Astrocyte (in vitro differentiated cells and primary cell): ENCODE measurements at regions not wholly inside any gene's neighbourhood (a gene's known extent, or its start where the extent isn't known, plus 50 kb on each side); places are given as distances from the start of the nearest gene placed in this dataset.

Experiments used
- DNase-seq: peaks from one replicate; pipeline ENCODE4 v3.0.0-alpha.2; 2010; ENCODE audit warnings: low read depth
- FAIRE-seq: peaks from 2 replicates; lab custom pipeline; 2011; peaks lifted over from hg19 to GRCh38; lab: Jason Lieb, UNC
- H2AFZ ChIP-seq: 2 replicates; pipeline ENCODE4 v1.6.0; 2012; ENCODE audit warnings: low read depth, low read length, inconsistent platforms
- H3K27ac ChIP-seq: 2 replicates; pipeline ENCODE4 v1.5.1; 2011; ENCODE audit warnings: low read depth, low read length, inconsistent platforms
- H3K27me3 ChIP-seq: 2 replicates; pipeline ENCODE4 v1.6.0; 2011; ENCODE audit warnings: low read length, inconsistent platforms; ENCODE audit not compliant: insufficient read depth
- H3K36me3 ChIP-seq: 2 replicates; pipeline ENCODE4 v1.5.1; 2011; ENCODE audit warnings: low read length, inconsistent platforms; ENCODE audit not compliant: insufficient read depth
- H3K4me1 ChIP-seq: 2 replicates; pipeline ENCODE4 v1.5.1; 2011; ENCODE audit warnings: low read length, inconsistent platforms; ENCODE audit not compliant: insufficient read depth
- H3K4me2 ChIP-seq: 2 replicates; pipeline ENCODE4 v1.6.0; 2012; ENCODE audit warnings: low read length, inconsistent platforms
- H3K4me3 ChIP-seq: 2 replicates; pipeline ENCODE4 v1.5.1; 2011; ENCODE audit warnings: low read depth, mild to moderate bottlenecking, low read length, inconsistent platforms; ENCODE audit not compliant: insufficient read depth
- H3K79me2 ChIP-seq: 2 replicates; pipeline ENCODE4 v1.6.0; 2012; ENCODE audit warnings: mild to moderate bottlenecking, low read length, inconsistent platforms; ENCODE audit not compliant: insufficient read depth
- H3K9ac ChIP-seq: 2 replicates; pipeline ENCODE4 v1.6.0; 2012; ENCODE audit warnings: mild to moderate bottlenecking, low read length, inconsistent platforms
- H3K9me3 ChIP-seq: 2 replicates; pipeline ENCODE4 v1.5.1; 2012; ENCODE audit warnings: low read depth, mild to moderate bottlenecking, low read length, inconsistent platforms; ENCODE audit not compliant: insufficient read depth
- H4K20me1 ChIP-seq: 2 replicates; pipeline ENCODE4 v1.6.0; 2012; ENCODE audit warnings: low read length, inconsistent platforms; ENCODE audit not compliant: insufficient read depth
- H3K27ac Mint-ChIP-seq: one replicate; pipeline ENCODE4 v1.8.0; 2021; ENCODE audit warnings: mild to moderate bottlenecking, mixed read lengths; ENCODE audit not compliant: unreplicated experiment
- H3K27me3 Mint-ChIP-seq: one replicate; pipeline ENCODE4 v1.8.0; 2021; ENCODE audit warnings: low read depth, mixed read lengths; ENCODE audit not compliant: unreplicated experiment
- H3K36me3 Mint-ChIP-seq: one replicate; pipeline ENCODE4 v1.8.0; 2021; ENCODE audit warnings: low read depth, mixed read lengths; ENCODE audit not compliant: unreplicated experiment
- H3K4me1 Mint-ChIP-seq: one replicate; pipeline ENCODE4 v1.8.0; 2021; ENCODE audit warnings: low read depth, mixed read lengths; ENCODE audit not compliant: unreplicated experiment
- H3K4me3 Mint-ChIP-seq: one replicate; pipeline ENCODE4 v1.8.0; 2021; ENCODE audit warnings: mild to moderate bottlenecking, moderate library complexity, mixed read lengths; ENCODE audit not compliant: unreplicated experiment
- H3K9me3 Mint-ChIP-seq: one replicate; pipeline ENCODE4 v1.8.0; 2021; ENCODE audit warnings: mild to moderate bottlenecking, mixed read lengths; ENCODE audit not compliant: unreplicated experiment
- EZH2 ChIP-seq: IDR thresholded peaks from 2 replicates; pipeline ENCODE4 v1.6.1; 2012; ENCODE audit warnings: mild to moderate bottlenecking, low read length, inconsistent platforms; ENCODE audit not compliant: insufficient read depth
- TF ChIP-seq, protein P1 (sequence below): IDR thresholded peaks from 2 replicates; pipeline ENCODE4 v1.5.1; 2011; ENCODE audit warnings: low read depth, mild to moderate bottlenecking, inconsistent platforms, low read length, moderate library complexity; ENCODE audit not compliant: insufficient read depth

- Histone ChIP-seq H2AFZ (no peak overlapping the region), H3K9me3 (no peaks in the 10 kb centered on the region), H3K4me1 (no peaks in the 10 kb centered on the region), H3K9ac (no peak overlapping the region), H3K4me2 (no peak overlapping the region), H3K27me3 (no peaks in the 10 kb centered on the region), H4K20me1 (no peaks in the 10 kb centered on the region), H3K79me2 (no peaks in the 10 kb centered on the region), H3K27ac (no peak overlapping the region), H3K36me3 (no peaks in the 10 kb centered on the region), H3K4me3 (no peak overlapping the region)
- no peaks in the 10 kb centered on the region for H3K4me1 Mint-ChIP-seq
- H3K27ac Mint-ChIP-seq, result no peak overlapping the region
- no peak for DNase-seq
- H3K27me3 Mint-ChIP-seq, result peaks cover 5% of the 10 kb centered on the region
- no peak for TF ChIP-seq EZH2
- TF ChIP-seq, protein P1, sequence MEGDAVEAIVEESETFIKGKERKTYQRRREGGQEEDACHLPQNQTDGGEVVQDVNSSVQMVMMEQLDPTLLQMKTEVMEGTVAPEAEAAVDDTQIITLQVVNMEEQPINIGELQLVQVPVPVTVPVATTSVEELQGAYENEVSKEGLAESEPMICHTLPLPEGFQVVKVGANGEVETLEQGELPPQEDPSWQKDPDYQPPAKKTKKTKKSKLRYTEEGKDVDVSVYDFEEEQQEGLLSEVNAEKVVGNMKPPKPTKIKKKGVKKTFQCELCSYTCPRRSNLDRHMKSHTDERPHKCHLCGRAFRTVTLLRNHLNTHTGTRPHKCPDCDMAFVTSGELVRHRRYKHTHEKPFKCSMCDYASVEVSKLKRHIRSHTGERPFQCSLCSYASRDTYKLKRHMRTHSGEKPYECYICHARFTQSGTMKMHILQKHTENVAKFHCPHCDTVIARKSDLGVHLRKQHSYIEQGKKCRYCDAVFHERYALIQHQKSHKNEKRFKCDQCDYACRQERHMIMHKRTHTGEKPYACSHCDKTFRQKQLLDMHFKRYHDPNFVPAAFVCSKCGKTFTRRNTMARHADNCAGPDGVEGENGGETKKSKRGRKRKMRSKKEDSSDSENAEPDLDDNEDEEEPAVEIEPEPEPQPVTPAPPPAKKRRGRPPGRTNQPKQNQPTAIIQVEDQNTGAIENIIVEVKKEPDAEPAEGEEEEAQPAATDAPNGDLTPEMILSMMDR, result no peak
- no peaks in the 10 kb centered on the region for H3K36me3 Mint-ChIP-seq
- H3K4me3 Mint-ChIP-seq, result no peak overlapping the region
- no peaks in the 10 kb centered on the region for H3K9me3 Mint-ChIP-seq
- FAIRE-seq, result no peak
Measured at GRCh38 chr9:99516657-99517049, 294.6 kb downstream of the SEC61B start.

DNA sequence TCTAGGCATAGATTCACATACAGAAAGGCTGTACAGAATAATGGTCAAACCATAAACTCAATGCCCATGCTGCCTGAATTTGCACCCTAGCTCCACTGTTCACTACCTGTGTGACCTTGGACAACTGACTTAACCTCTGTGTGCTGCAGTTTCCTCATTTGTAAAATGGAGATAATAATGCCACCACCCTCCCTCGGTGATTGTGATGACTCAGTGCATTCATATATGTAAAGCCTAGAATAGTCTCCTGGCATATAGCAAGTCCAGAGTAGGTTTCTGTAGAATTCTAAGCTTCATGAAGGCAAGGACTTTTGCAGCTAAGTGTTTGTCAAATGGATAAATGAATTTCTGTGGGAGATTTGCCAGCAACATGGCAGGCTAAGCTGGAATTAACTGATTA is 297.8 kb upstream of the NR4A3 start:
- Mint-ChIP-seq H3K4me3 (no peak overlapping the region), H3K36me3 (no peaks in the 10 kb centered on the region), H3K27ac (no peak overlapping the region), H3K4me1 (no peaks in the 10 kb centered on the region), H3K9me3 (no peaks in the 10 kb centered on the region), H3K27me3 (no peaks in the 10 kb centered on the region)
- H3K9me3 ChIP-seq, result no peaks in the 10 kb centered on the region
- no peaks in the 10 kb centered on the region for H3K4me1 ChIP-seq
- FAIRE-seq (no peak), DNase-seq (no peak)
- no peaks in the 10 kb centered on the region for H3K79me2 ChIP-seq
- H4K20me1 ChIP-seq, result no peaks in the 10 kb centered on the region
- TF ChIP-seq EZH2, result no peak
- TF ChIP-seq, protein P1, result no peak
- no peak overlapping the region for H2AFZ ChIP-seq
- H3K27ac ChIP-seq, result no peak overlapping the region
- no peaks in the 10 kb centered on the region for H3K36me3 ChIP-seq
- no peak overlapping the region for H3K9ac ChIP-seq
- H3K4me2 ChIP-seq, result no peak overlapping the region
- no peak overlapping the region for H3K4me3 ChIP-seq
- no peaks in the 10 kb centered on the region for H3K27me3 ChIP-seq

DNA sequence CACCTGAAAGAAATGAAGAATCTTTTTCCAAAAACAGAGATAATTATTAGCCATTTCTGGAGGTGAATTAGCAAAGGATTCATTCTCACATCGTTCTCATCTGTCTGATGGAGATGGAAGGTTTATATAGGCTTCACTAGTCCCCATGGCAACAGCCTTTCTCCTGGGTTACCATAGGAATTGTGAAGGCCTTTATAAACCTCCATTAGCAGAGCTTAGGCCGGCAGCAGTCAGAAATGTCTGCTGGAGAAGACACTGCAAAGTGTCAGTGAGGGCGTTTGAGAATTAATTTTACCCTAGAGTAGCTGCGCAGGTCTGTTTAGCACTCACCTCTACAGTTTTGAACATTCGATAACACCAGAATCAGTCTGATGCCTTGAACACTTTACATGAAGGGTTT is 290.4 kb upstream of the NR4A3 start:
- no peaks in the 10 kb centered on the region for H4K20me1 ChIP-seq
- no peak overlapping the region for H3K27ac ChIP-seq
- H3K9ac ChIP-seq, result no peak overlapping the region
- no peak for DNase-seq
- Mint-ChIP-seq H3K27me3 (peaks cover 6% of the 10 kb centered on the region), H3K4me1 (no peaks in the 10 kb centered on the region), H3K27ac (no peak overlapping the region), H3K36me3 (no peaks in the 10 kb centered on the region), H3K9me3 (no peaks in the 10 kb centered on the region), H3K4me3 (no peak overlapping the region)
- H3K36me3 ChIP-seq, result no peaks in the 10 kb centered on the region
- H3K79me2 ChIP-seq, result no peaks in the 10 kb centered on the region
- no peak for FAIRE-seq
- H3K27me3 ChIP-seq, result peaks cover 2% of the 10 kb centered on the region
- H3K4me2 ChIP-seq, result no peak overlapping the region
- H2AFZ ChIP-seq, result no peak overlapping the region
- no peaks in the 10 kb centered on the region for H3K4me1 ChIP-seq
- TF ChIP-seq, protein P1, result no peak
- no peak for TF ChIP-seq EZH2
- H3K9me3 ChIP-seq, result no peaks in the 10 kb centered on the region
- H3K4me3 ChIP-seq, result no peak overlapping the region
